RWPE2 (cell line): ENCODE measurements at regions not wholly inside any gene's neighbourhood (a gene's known extent, or its start where the extent isn't known, plus 50 kb on each side); places are given as distances from the start of the nearest gene placed in this dataset.

Source experiments
- ATAC-seq: fragments of 200-7000 bp; cut with Tn5 transposase; 3 replicates; pipeline ENCODE4 v1.9.1; 2021; ENCODE audit warnings: low read depth
- DNase-seq: peaks from one replicate; pipeline ENCODE4 v3.0.0-alpha.2; 2020; ENCODE audit warnings: low spot score
- H3K27ac ChIP-seq: fragments of 450-650 bp; 2 replicates; pipeline ENCODE4 v1.5.1; 2017; ENCODE audit warnings: mild to moderate bottlenecking; ENCODE audit not compliant: poor library complexity, severe bottlenecking
- H3K27me3 ChIP-seq: fragments of 250-450 bp; sonication (Bioruptor Pico); 2 replicates; pipeline ENCODE4 v1.5.1; 2021; ENCODE audit warnings: mild to moderate bottlenecking, moderate library complexity; ENCODE audit not compliant: insufficient read depth, poor library complexity, severe bottlenecking
- H3K36me3 ChIP-seq: fragments of 250-450 bp; sonication (Bioruptor Pico); 2 replicates; pipeline ENCODE4 v1.5.1; 2020; ENCODE audit warnings: low read depth, mild to moderate bottlenecking, moderate library complexity
- H3K4me1 ChIP-seq: fragments of 250-450 bp; sonication (Bioruptor Pico); 2 replicates; pipeline ENCODE4 v1.5.1; 2021; ENCODE audit warnings: mild to moderate bottlenecking, moderate library complexity; ENCODE audit not compliant: insufficient read depth, poor library complexity, severe bottlenecking
- H3K4me3 ChIP-seq: fragments of 250-450 bp; sonication (Bioruptor Pico); 2 replicates; pipeline ENCODE4 v1.5.1; 2021; ENCODE audit warnings: mild to moderate bottlenecking, moderate library complexity; ENCODE audit not compliant: severe bottlenecking
- H3K9me3 ChIP-seq: fragments of 250-450 bp; sonication (Bioruptor Pico); 2 replicates; pipeline ENCODE4 v1.5.1; 2021; ENCODE audit warnings: mild to moderate bottlenecking, moderate library complexity; ENCODE audit not compliant: severe bottlenecking
- CTCF ChIP-seq: fragments of 450-650 bp; IDR thresholded peaks from one replicate; pipeline ENCODE4 v1.5.1; 2017; ENCODE audit warnings: mild to moderate bottlenecking, moderate library complexity; ENCODE audit not compliant: poor library complexity, severe bottlenecking

GRCh38 chr17:10984220-10984619 lies 146.3 kb upstream of the PIRT start:
- TF ChIP-seq CTCF, result no peak
- H3K27ac ChIP-seq, result no peak overlapping the region
- H3K36me3 ChIP-seq, result no peaks in the 10 kb centered on the region
- no peak for ATAC-seq
- no peak overlapping the region for H3K4me3 ChIP-seq
- DNase-seq, result no peak
- no peaks in the 10 kb centered on the region for H3K4me1 ChIP-seq
- no peaks in the 10 kb centered on the region for H3K9me3 ChIP-seq
- H3K27me3 ChIP-seq, result no peaks in the 10 kb centered on the region

- H3K4me3 ChIP-seq, result no peak overlapping the region
- H3K36me3 ChIP-seq, result no peaks in the 10 kb centered on the region
- H3K4me1 ChIP-seq, result no peaks in the 10 kb centered on the region
- no peaks in the 10 kb centered on the region for H3K9me3 ChIP-seq
- TF ChIP-seq CTCF, result no peak
- H3K27ac ChIP-seq, result no peak overlapping the region
- ATAC-seq, result no peak
- no peak for DNase-seq
- no peaks in the 10 kb centered on the region for H3K27me3 ChIP-seq
Measured at GRCh38 chr17:10976401-10976800, 138.5 kb upstream of the PIRT start.

- DNase-seq, result no peak
- no peak for ATAC-seq
- H3K27me3 ChIP-seq, result no peaks in the 10 kb centered on the region
Measured at GRCh38 chr17:10968007-10968406, 130.1 kb upstream of the PIRT start.

GRCh38 chr17:10956821-10957220 lies 118.9 kb upstream of the PIRT start:
- Histone ChIP-seq H3K4me3 (no peak overlapping the region), H3K36me3 (no peaks in the 10 kb centered on the region), H3K4me1 (no peaks in the 10 kb centered on the region), H3K27me3 (no peaks in the 10 kb centered on the region), H3K9me3 (no peaks in the 10 kb centered on the region), H3K27ac (no peak overlapping the region)
- DNase-seq, result no peak
- no peak for ATAC-seq
- no peak for TF ChIP-seq CTCF

More at GRCh38 chr17:10968007-10968406, 130.1 kb upstream of the PIRT start:
- Histone ChIP-seq H3K4me1 (no peaks in the 10 kb centered on the region), H3K9me3 (no peaks in the 10 kb centered on the region), H3K36me3 (no peaks in the 10 kb centered on the region), H3K27ac (no peak overlapping the region), H3K4me3 (no peak overlapping the region)
- no peak for TF ChIP-seq CTCF

- no peak overlapping the region for H3K27ac ChIP-seq
- no peak for ATAC-seq
Measured at GRCh38 chr17:10944819-10945218, 106.9 kb upstream of the PIRT start.

More at GRCh38 chr17:10944819-10945218, 106.9 kb upstream of the PIRT start:
- no peaks in the 10 kb centered on the region for H3K4me1 ChIP-seq
- H3K9me3 ChIP-seq, result no peaks in the 10 kb centered on the region
- TF ChIP-seq CTCF, result no peak
- DNase-seq, result no peak
- H3K27me3 ChIP-seq, result no peaks in the 10 kb centered on the region
- H3K36me3 ChIP-seq, result no peaks in the 10 kb centered on the region
- no peak overlapping the region for H3K4me3 ChIP-seq
